Medulla oblongata (tissue), 1 donor: ENCODE measurements at regions not wholly inside any gene's neighbourhood (a gene's known extent, or its start where the extent isn't known, plus 50 kb on each side); places are given as distances from the start of the nearest gene placed in this dataset.
A peak's percentile ranks its signal among the peaks of the same experiment; 100 is the strongest.

Experiments
- DNase-seq: peaks from one replicate; pipeline ENCODE4 v3.0.0-alpha.2; 2015; ENCODE audit errors: extremely low spot score

DNA sequence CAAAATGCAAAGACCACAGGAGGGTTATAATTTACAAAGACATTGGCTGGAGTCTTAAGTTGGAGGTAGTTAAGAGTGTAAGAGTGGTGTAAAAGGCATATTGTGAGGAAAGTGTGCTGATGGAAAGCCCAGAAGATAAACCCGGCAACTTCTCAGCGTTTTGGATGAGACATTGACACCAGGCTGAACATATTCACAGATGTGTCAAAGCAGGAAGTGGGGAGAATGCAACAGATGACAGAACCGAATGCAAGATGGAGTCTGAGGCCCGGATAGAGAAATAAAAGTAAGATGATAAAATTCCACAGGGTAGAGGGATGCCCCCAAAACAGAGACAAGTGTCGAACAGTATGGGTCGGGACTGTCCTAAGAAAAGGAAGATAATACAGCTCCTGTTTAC, 230.4 kb upstream of the TMEM72 start:
- no peak for DNase-seq

GRCh38 chr10:44682507-44682906, 228.6 kb upstream of the TMEM72 start:
- no peak for DNase-seq

- no peak for DNase-seq
Observed at GRCh38 chr10:44684661-44685060, 226.5 kb upstream of the TMEM72 start.

DNA sequence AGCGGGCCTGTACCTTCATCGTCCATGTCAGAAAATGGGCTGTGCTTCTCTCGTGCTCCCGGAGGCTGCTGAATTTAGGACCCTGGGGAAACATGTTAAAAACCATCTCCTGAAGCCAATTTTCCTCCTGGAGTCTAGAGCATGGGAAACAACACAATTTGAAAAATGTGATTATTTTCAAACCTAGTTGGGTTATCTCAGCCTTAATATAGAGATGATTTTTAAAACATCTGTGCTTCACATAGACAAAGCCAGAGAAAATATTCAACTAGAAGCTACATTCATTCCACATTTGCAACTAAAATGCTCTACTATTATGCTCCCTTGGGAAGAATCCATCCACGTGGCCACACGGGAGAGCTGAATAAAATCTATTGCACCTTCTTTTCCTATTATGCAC, 225.9 kb upstream of the TMEM72 start:
- no peak for DNase-seq

GRCh38 chr10:44685747-44686146, 225.4 kb upstream of the TMEM72 start:
- DNase-seq: no peak

- DNase-seq: no peak
Observed at GRCh38 chr10:44689368-44689767, 221.8 kb upstream of the TMEM72 start.

DNA sequence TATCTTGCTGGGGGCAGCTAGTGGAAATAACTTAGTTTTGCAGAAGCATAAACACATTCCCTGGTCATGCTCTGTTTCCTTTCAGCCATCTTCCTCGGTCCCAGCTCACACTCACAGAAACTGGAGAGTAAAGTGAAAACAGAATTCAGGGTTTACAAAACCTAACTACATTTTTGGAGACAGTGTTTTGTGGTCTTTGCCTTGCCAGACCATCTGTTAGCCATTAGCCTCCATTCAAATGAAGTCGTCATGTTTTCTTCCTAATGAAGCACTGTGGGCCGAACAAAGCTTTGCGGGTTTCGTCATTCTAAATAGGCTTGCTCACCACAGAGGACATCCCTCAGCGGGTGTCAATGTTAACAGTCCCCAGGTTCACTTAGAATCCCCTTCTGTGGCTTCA, 214.6 kb upstream of the TMEM72 start:
- DNase-seq: no peak

DNA sequence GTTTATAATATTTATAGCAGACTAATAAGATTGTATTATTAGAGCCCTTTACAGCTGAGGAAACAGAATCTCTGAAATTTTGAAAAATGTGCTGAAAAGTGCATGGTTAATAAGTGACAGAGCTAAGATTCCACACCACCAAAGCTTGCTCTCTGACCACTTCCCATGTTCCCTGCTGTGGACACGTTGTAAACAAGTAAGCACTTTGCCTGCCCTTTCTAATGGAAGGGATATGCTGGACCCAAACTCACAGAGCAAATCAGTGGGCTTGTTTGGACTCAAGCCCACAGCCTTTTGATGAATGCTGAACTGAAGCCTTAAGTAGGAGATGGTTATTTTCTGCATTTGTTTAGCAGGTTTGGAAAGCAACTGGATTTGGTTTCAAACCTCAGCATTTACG, 214.0 kb upstream of the TMEM72 start:
- no peak for DNase-seq

DNA sequence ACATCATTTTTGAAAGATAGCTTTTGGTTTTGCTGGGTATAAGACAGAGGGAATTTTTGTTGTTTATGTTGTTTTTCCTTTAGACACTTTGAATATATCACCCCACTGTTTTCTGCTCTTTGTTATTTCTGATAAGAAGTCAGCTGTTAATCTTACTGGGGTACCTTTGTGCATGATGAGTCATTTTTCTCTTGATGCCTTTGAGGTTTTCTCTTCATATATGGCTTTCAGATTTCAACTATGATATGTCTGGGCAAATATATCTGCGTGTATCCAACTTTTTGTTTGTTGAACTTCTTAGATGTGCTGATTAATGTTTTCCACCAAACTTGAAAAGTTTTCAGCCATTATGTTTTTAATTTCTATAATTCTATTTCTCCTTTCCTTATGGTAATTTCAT, 208.6 kb upstream of the TMEM72 start:
- DNase-seq: no peak

DNA sequence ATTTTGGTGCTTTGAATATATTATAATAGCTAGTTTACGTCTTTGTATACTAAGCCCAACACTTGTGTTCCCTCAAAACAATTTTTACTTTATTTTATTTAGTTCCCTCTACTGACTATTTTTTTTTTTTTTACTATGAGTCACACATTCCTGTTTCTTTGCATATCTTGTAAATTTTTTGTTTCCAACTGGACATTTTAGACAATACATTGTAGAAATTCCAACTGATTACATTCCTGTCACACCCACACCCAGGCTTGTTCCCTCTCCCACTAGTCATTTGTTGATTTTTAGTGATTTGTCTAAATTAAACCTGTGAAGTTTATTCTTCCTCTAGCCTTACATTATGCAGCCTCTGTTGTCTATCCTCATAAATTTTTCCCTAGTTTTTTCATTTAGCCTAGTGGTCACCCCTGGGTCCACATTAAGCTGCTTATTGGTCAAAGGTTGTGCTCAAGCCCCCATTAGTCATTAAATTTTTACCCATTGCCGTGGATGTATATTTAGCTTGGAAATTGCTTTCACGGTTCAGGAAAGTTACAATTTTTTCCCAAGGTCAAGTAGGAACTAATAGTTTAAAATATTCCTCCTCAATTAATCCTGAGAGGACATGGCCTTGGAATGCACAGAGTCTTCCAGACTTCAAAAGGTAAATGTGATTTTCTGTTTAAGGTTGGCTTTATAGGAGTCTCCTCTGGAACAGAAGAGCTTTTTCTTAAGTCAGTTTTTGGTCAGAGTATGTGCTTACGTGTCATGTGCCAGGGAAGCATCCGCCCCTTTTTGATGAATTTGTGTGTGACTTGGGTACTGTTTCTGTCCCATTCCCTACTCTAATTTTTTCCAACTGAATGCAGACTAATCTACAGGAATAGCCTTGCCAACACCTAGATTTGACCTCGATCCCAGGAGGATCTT, 207.6 kb upstream of the TMEM72 start:
- DNase-seq: no peak

- no peak for DNase-seq
Observed at GRCh38 chr10:44704616-44705015, 206.5 kb upstream of the TMEM72 start.

- no peak for DNase-seq
Observed at GRCh38 chr10:44706745-44707144, 204.4 kb upstream of the TMEM72 start.

GRCh38 chr10:44713307-44713706, 197.8 kb upstream of the TMEM72 start:
- DNase-seq: no peak

- no peak for DNase-seq
Observed at GRCh38 chr10:44714451-44714850, 196.7 kb upstream of the TMEM72 start.

- no peak for DNase-seq
Observed at GRCh38 chr10:44715136-44715535, 196.0 kb upstream of the TMEM72 start.

GRCh38 chr10:44716470-44717015, 194.6 kb upstream of the TMEM72 start:
- no peak for DNase-seq

GRCh38 chr10:44723082-44723481, 188.1 kb upstream of the TMEM72 start:
- peak; percentile 7 for DNase-seq

- peak; percentile 2 for DNase-seq
Observed at GRCh38 chr10:44723619-44724325, 187.4 kb upstream of the TMEM72 start.

- DNase-seq: peak; percentile 6
Observed at GRCh38 chr10:44724415-44725174, 186.5 kb upstream of the TMEM72 start.

- DNase-seq: peak; percentile 46
Observed at GRCh38 chr10:44725404-44725803, 185.7 kb upstream of the TMEM72 start.

DNA sequence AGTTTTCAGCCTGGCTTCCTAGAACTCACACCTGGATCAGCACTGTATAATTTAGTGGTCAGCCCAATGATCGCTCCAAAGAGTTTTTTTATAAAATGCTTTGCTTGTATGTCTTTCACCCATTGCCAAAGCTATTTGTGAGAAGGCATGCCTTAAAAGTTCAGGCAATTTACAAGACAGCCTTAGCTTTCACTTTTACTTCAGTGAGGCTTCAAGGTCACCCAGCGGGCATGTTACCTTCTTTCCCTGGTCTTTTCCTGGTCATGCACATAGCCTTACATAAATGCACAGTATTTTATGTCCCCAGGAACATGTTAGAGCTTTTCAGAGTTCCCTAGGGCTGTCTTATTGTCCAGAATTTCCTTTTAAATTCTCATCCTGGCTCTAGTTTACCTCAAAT, 179.9 kb upstream of the TMEM72 start:
- no peak for DNase-seq
